GM18511 (cell line): ENCODE measurements at regions not wholly inside any gene's neighbourhood (a gene's known extent, or its start where the extent isn't known, plus 50 kb on each side); places are given as distances from the start of the nearest gene placed in this dataset.

Source experiments
- ATAC-seq: cut with Tn5 transposase; IDR thresholded peaks from one replicate; pipeline ENCODE4 v1.9.1; 2021; ENCODE audit warnings: mild to moderate bottlenecking, moderate library complexity; ENCODE audit not compliant: unreplicated experiment

DNA sequence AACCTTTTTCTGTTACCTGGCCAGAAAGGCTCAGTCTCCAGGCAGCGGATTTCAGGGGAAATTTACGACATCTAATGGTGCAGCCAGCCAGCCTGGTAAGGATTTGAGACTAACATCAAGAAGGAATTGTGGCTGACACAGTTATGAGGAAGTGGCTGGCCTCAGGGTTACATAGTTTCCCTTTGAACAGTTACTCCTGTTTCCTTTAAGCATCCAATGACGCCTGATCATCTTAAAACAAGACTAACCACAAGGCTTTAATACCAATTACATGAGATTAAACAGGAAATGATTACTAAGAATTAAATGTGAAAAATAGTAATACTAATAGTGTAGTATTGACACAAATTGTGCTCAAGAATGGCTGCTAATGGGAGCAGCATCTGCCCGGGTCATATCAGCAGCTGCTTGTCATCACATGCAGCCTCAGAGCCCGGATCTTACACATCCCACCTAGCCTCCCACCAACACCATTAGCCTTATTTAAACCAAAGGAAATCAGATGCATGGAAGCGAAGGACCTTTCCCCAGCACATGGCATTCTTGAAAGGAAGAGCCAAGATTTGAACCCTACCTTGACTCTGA, 431.8 kb downstream of the PMP22 start:
- ATAC-seq: no peak

DNA sequence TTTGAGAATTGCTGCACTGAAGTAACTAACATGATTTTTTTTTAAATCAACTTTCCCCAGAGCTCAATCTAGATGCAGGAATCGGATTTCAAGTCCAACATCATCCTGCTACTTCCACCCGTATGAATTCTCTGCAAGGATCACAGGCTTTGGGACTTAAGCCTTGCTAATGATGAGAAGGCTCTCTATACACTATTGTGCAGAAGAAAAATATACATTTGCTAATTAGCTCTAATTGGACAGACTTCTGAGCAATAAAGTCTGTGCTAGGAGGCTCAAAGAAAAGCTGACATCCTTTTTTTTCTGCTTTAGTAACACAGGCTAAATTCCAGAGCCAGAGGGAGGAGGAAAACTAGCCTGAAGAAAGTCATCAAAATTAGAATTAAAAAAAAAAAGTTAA, 433.6 kb downstream of the PMP22 start:
- no peak for ATAC-seq

DNA sequence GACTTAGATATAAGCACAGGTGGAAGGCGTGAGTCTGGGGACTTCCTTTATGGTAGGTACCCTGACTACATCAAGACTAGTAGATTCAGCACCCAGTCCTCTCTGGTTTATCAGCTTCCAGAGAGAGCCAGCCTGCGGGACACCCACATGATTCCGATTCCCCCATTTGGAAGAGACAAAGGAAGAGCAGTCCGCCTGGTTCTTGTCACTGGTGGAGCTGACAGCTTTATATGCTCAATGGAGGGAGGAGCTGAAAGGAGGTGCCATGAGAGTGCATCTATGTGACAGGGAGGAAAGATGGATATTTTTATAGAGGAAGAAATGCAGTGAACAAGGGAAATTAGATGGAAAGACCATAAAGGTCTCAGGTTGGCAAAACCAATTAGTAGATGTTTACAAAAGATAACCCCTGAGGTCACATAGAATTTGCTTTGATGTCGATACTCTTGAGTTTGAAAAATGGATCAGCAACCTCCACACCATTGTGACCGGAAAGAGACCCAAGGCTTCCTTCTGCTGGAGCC, 437.7 kb downstream of the PMP22 start:
- no peak for ATAC-seq

DNA sequence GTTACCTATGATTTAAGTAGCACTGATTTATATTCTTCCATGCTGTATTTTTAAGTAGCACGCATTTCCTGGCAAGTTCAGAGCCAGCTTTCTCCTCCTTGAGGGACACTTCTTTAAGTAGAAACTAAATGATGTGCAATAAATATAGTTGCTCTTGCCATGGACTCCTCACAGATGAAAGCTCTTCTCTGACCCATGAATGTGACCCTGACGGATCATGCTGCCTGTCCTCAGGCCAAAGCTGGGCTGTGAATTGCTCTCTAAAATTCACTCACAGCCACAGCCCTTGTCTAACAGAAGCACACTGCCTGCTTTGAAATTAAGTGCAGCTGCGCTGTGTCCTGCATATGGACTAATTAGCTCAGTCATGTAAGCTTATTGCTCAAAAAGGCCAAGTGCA, 438.8 kb downstream of the PMP22 start:
- ATAC-seq: no peak

DNA sequence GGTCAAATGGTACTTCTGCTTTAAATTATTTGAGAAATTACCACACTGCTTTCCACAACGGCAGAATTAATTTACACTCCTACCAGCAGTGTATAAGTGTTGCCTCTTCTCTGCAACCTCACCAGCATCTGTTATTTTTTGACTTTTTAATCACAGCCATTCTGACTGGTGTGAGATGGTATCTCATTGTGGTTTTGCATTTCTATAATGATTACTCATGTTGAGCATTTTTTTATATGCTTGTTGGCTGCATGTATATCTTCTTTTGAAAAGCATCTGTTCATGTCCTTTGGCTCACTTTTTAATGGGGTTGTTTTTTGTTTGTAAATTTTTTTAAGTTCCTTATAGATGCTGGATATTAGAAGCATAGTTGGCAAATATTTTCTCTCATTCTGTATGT, 446.7 kb downstream of the PMP22 start:
- ATAC-seq: no peak

DNA sequence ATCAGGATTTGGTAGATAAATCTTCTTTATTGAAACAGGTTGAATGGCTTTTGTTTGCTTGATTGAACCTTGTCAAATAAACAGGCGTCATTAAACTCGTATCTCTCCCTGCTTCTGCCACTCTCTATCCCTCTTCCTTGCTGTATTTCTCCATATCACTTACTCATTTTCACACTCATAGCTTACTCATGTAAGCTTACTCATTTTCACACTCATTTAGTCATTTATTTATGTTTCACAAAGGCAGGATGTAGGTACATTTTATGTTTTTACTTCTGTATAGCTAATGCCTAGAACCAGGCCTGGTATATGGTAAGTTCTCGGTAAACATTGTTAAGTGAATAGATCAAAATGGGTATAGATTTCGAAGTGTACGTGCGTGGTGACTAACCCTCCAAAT, 450.0 kb downstream of the PMP22 start:
- ATAC-seq: no peak

DNA sequence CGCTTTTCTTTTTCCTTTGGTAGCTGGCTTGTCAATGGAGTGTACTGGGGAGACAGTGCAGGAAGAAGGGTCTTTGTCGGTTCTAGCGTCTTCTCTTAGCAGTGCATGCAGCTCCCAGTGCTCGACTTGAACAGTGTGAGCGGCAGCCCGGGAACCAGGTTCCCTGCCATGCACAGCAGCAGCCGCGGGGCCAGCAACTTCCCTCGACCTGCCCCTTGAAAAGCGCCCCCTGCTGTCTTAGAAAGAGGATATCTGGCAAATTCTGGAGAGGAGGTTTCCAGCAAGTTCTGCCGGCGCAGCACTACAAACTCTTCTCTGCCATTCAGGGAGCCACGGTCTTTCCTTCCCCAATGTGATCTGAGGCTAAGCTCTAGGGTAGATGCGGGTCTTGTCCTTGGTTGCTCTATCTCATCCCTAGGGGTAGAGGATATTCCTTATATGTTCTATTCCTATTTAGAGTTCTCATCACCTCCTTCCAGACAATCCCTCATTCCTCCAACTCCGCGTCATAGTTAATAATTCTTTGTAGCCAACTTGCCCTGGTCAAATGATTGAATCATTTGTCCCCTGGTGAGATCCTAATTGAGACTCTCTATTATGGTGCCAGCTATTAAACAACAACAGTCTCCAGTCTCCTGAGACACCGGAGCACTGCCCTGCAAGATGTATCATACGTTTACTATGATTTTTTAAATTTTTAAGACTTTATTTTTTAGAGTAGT, 451.3 kb downstream of the PMP22 start:
- ATAC-seq: no peak

DNA sequence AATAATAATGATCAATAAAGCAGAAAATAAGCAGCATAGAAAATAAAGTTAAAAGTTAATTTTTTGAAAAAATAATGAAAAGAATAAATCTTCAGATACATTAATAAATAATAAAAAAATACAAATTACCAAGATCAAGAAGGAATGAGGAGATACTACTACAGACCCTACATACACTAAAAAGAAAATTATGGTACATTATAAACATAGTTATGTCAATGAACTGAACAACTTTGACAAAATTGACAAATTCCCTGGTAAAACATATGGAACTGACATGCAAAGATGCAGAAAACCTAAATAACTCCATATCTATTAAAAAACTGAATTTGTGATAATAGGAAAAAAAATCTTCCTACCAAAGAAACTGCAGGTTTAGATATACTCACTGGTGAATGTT, 456.7 kb downstream of the PMP22 start:
- ATAC-seq: no peak

DNA sequence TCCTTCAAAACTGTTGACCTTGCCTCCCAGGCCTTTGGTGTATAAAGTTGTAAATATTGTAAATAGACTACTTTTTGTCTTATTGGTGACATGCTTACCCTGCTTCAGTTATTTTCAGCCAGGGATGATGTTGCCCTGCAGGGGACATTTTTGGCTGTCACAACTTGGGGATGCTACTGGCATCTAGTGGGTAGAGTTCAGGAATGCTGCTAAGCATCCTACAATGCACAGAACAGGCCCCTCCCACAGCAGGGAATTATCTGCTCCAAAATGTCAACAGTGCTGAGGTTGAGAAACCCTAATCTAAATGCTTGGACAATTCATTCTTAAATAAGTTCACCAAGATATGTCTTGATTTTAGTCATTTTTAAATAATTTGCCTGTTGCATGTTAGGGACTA, 459.8 kb downstream of the PMP22 start:
- no peak for ATAC-seq

DNA sequence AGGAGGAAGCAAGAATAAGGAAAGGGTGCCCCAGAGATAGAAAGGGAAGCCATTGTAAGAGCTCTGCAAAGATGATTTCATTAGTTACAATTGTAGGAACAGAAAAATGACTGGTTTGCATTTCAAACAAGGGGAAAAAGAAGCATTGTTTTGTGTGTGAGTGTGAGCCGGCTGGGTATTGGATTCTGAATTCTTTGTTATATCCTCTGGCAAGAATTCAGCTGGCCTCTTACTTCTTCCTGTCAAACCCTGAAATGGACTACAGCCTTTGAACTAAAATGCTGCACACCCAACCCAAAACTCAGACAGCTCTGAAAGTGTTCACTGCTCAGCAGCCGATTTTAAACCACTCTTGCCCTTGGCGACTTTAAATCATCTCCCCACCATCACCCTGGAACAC, 461.3 kb downstream of the PMP22 start:
- ATAC-seq: no peak

DNA sequence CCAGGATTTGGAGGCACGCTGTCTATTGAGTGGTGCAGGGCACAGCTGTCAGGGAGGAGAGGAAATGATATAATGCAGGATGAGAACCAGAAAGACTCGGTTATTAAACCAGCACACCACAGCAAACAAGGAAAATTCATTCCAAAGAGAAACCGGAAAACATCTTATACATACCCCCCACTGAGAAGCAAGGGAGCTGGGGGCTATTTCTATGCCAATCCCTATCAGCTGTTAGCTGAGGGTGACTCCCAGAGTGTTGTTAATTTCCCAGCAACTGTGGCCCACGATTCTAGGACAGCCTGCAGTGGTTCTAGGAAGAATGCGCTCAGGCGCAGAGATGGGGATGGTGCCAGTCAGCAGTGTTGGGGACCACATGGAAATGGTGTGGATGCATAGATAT, 467.3 kb downstream of the PMP22 start:
- no peak for ATAC-seq

DNA sequence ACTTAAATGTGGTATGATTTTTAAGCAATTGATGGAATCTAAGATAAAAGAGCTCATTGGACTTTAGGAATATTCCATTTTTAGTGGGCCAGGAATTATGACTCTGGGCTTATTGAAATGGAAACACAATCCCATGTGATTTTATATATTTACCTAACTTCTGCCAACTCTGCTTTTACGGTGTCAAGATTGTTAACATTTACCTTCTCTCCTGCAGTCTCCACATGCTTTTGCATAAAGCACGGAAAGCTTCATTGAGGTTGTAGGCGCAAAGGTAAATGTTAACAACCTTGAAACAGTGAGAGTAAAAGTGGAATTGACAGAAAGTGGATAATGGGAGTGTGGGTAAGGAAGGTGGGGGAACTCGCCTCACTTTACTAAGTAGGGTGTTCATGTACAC, 468.1 kb downstream of the PMP22 start:
- ATAC-seq: no peak

DNA sequence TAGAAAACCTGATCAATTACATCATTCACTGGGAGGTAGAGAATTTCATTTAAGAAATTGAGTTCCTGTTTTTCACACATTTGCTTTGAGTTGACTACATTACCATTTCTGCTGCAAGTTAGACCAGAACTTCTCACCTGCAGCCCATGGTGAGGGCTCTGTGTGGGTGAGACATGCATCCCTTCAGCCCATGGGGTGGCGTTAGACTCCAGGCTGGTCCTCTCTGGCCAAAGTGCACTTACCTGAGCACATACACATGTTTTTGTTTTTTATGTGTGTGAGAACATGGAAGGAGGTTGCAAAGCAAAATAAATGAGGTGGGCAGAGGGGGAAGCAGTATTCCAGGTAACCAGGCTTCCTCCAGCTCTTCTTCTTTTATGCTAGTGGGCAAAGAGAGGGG, 470.2 kb downstream of the PMP22 start:
- no peak for ATAC-seq

DNA sequence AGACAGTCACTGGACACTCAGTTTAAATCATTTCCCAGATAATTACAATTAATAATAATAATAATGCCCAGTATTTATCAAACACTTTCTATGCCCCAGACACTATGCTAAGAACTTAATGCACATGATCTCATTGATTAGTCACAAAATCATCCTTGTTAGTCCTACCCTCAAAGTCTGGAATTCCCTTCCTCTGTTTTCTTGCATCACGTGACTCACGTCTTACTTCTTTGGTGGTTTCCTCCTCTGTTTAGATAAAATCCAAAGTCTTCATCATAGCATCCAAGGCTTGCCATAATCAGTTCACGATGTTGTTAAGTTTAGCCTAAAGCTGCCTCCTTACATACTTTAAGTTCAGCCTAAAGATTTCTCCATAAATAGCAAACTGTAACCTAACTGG, 471.9 kb downstream of the PMP22 start:
- ATAC-seq: no peak

DNA sequence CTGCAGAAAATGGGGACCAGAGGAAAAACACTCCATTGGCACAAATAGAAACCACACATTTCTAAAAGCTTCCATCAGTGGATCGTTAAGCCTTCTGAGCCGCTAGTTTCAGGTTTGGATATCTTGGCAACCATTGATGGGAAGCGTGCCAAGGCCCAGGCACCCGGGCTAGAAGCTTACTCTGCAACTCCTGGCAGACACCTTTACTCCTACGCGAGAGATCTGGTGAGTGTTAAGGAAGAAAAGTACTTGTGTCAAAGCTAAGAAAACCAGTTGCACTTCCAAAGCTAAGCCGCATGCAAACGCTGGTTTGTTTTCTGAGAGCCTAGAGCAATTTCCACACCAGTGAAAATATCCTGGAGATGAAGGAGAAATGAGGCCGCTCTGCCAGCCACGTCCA, 472.4 kb downstream of the PMP22 start:
- ATAC-seq: no peak

DNA sequence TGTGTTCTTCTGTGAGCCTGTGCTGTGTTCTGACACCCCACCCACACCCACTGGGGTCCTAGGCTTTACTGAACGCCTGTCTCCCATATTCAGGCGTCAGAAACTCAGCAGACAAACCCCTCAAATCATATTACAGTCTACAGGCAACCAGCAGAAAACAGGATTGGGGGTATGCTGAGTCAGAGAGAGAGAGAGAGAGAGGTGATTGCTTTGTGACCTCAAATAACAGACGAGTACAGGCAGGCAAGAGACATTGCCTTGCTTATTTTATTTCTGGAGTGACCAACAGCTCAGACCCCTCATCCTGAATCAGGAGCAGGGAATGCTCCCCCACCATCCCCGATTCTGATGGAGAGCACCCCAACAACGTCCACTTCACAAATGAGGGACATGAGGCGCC, 473.9 kb downstream of the PMP22 start:
- no peak for ATAC-seq

DNA sequence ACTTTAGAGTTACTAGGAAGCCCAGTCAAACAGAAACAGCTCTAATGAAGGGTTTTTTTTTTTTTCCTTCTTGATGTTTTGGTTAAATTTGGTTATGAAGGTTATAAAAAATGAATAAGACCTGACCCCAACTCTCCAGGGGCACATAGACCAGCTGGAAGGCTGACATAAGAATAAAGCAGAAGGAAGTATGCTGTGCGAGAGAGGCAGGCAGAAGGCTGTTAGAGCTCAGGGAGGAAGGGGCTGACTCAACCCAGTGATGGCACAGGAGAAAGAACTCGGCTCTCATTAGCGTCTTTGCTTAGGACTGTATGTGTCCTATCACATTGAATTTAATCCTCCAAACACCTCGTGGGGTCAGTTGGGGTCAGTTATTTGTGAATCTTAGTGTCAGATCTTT, 474.6 kb downstream of the PMP22 start:
- ATAC-seq: peak; percentile 56

DNA sequence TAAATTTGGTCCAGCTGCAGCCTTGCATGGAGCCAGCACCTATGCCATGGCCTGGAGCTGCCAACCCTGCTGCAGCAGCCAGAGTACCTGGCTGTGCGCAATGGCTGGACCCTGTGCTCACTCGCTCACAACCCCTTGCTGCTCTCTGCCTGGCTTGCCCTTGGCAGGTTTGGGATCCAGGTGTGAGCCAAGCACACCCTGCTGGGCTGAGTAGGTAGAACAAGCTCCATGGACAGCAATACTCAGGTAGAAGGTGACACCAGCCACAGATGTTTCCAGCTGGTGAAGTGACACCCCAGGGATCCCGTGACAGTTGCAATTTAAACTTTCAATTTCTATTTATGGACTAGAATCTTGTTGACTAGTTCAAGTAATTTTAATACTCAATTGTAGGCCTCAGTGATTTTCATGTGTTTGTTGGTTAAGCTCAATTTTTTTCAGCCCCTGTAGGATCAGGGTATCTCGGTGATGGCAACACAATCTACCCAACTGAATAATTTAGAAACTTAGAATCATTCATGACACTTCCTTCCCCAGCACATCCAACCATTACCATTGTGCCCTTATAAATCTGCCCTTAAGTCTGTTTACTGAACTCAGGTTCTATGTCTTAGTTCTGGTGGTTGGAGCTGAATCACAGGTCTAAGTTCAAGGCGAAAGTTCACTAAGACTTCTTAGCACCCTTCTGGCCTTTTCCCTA, 480.0 kb downstream of the PMP22 start:
- ATAC-seq: peak; percentile 88

DNA sequence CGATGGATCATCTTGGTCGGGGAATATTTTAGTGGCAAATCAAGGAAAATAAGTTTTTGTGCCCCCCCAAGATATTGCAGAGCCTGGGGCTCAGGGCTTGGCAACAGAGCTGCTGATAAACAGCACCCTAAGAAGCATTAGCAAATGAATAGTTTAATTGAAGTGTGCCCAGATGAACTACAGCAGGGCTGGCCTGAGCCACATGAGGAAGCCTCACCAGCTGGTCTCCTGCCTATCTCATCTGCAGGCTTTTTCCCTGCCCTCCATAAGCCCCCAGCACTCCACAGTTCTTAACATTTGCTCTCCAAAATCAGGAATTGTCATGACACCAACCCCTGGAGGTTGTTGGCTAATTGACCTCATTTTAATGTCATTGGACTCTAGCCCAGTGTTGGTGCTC, 480.2 kb downstream of the HS3ST3B1 start:
- no peak for ATAC-seq

DNA sequence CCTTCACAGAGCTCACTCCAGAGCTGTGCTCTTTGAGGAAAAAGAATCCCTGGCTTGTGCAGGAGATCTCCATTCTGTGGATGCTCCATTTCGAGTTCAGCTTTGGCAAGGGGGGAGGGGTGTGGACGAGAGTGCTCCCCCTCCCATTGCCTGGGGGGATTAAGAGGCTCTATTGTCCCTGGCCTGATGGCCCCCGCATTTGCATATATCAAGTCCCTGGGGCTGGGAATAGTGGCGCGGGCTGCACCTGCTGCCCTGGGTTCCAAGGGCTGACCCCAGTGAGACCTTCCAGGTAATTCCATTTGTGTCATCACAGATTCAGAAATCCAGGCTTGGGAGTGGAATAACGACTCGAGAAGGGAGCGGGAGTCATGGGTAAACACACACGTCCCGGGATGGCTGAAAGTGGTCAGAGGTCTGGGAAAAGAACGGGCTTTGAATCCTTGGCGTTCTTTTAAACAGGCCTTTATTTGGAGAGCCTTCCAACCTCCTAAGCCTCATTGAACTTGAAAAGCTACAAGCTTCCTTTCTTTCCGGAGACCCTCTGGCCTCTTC, 479.3 kb downstream of the HS3ST3B1 start:
- ATAC-seq: no peak

DNA sequence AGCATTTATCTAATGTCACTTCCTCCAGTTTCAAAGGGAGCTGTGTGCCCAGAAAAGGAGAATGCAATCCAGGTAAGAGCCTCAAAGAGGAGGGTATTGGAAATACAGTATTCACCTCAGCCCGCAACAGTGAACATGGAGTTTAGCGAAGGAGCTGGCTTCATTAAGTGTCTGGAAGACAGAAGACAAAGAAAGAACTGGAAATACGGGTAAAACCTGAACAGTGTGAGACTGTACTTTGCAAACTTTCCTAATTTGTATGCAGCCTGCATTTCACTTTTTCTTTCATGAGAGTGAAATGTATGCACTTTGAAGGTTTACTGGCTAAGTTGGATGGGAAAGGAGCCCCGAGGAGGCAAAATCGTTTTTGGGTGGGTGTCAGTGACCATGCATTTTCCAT, 478.4 kb downstream of the HS3ST3B1 start:
- no peak for ATAC-seq

DNA sequence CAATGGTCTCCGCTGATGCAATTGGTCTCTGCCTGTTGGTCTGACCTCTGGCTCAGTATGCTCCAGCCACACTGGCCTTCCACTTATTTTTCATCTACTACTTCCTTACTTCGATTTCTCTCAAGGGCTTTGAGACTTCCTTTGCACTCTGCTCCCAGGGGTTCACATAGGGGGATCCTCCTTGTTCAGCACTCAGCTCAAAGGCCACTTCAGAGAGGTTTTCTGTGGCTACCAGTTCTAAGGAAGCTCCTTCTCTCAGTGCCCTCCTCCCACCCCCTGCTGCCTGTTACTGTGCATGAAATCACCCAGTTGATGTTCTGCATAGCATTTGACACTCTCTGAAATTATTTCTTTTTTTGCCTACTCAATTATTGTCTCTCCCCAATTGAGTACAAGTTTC, 476.4 kb downstream of the HS3ST3B1 start:
- ATAC-seq: no peak
